ENCODE measurements at regions not wholly inside any gene's neighbourhood (a gene's known extent, or its start where the extent isn't known, plus 50 kb on each side); places are given as distances from the start of the nearest gene placed in this dataset.

GRCh38 chr6:81901551-81901966 is 149.1 kb upstream of the TENT5A start:
- Histone ChIP-seq H3K4me3 (ENCODE audit: low read depth in 1 of 2, low read length in 2 of 2) (no peak overlapping the region), H3K27me3 (ENCODE audit: low read depth, low read length) (no peaks in the 10 kb centered on the region), H3K9me3 (ENCODE audit: control insufficient read depth in 1 of 2, low read length in 2 of 2) (no peaks in the 10 kb centered on the region), H3K27ac (ENCODE audit: low read length) (no peak overlapping the region), H3K4me1 (ENCODE audit: control insufficient read depth in 1 of 2, insufficient read depth in 2 of 2, low read length in 2 of 2) (peaks cover 0 to 10% of the 10 kb centered on the region in 2 donors), H3K36me3 (ENCODE audit: control insufficient read depth in 1 of 2, insufficient read depth in 2 of 2, low read length in 2 of 2) (no peaks in the 10 kb centered on the region)

- H3K4me1 ChIP-seq (ENCODE audit: control insufficient read depth in 1 of 2, insufficient read depth in 2 of 2, low read length in 2 of 2) = peaks cover 0 to 14% of the 10 kb centered on the region in 2 donors
- no peaks in the 10 kb centered on the region for H3K27me3 ChIP-seq (ENCODE audit: low read depth, low read length)
- H3K4me3 ChIP-seq (ENCODE audit: low read depth in 1 of 2, low read length in 2 of 2) = no peak overlapping the region
- H3K36me3 ChIP-seq (ENCODE audit: control insufficient read depth in 1 of 2, insufficient read depth in 2 of 2, low read length in 2 of 2) = no peaks in the 10 kb centered on the region
- no peak overlapping the region for H3K27ac ChIP-seq (ENCODE audit: low read length)
- H3K9me3 ChIP-seq (ENCODE audit: control insufficient read depth in 1 of 2, low read length in 2 of 2) = no peaks in the 10 kb centered on the region
Observed at GRCh38 chr6:81900616-81901015, 148.1 kb upstream of the TENT5A start.

DNA sequence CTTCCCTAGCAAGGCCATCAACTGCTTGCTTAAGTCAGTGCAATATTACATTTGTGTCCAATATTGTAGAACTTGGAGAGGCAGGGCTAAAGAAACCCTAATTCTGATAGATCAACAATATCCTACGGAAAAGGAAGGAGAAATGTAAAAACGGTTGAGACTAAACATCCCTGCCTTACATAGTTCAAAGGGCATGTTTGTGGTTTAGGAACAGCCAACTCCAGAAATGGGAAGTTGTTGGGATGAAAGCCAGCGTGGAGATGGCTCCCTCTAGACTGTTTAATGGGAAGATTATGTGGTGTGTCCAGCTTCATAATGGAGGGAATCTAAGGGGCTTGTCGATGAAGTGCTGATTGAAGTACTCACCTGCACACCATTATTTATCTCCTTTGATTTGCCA is 145.3 kb upstream of the TENT5A start:
- Histone ChIP-seq H3K27ac (ENCODE audit: low read length) (no peak overlapping the region), H3K4me3 (ENCODE audit: low read depth in 1 of 2, low read length in 2 of 2) (no peak overlapping the region), H3K36me3 (ENCODE audit: control insufficient read depth in 1 of 2, insufficient read depth in 2 of 2, low read length in 2 of 2) (no peaks in the 10 kb centered on the region), H3K27me3 (ENCODE audit: low read depth, low read length) (no peaks in the 10 kb centered on the region), H3K4me1 (ENCODE audit: control insufficient read depth in 1 of 2, insufficient read depth in 2 of 2, low read length in 2 of 2) (peaks cover 0 to 14% of the 10 kb centered on the region in 2 donors), H3K9me3 (ENCODE audit: control insufficient read depth in 1 of 2, low read length in 2 of 2) (no peaks in the 10 kb centered on the region)

DNA sequence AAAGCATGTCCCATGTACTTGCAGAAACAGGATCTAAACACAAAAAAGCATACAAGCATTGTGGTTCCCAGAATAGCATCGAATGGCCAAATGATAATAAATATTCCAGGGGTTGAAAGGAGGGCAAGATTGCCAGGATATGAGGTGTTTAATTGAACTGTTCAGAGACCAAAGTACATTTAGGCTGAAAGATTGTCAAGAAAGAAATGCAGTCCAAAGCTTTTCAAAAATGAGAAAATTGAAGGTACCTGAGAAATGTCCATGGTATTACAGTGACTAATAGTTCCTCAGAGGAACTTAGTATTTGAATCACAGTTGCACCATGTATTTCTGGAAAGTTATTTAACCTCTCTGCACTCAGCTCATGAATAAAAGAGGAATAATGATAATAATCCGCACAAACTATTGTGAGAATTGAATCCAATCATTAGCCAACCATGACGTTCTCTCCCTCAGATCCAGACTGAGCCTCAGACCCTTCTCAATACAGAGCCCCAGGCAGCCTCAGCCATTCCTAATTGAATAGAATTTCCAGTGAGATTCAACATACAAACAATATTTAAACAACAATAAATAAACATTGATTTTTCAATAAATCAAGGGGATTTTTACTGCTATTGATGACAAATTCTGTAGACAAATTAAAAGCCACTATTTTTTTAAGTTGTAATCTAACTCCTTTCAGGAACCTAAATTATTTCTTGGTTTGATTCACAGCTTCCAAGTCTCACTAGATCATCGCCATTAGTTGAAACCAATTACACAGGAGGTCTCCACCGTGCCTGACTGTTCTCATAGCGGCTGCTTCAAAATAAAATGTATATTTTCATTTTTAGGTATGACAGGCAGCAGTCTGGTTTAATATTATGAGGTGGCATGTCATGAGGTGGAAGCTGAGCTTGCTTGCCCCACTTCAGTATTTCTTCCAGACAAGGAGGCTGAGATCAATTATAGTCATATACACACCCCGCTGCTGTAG is 144.3 kb upstream of the TENT5A start:
- peaks cover 0 to 14% of the 10 kb centered on the region in 2 donors for H3K4me1 ChIP-seq (ENCODE audit: control insufficient read depth in 1 of 2, insufficient read depth in 2 of 2, low read length in 2 of 2)
- no peaks in the 10 kb centered on the region for H3K27me3 ChIP-seq (ENCODE audit: low read depth, low read length)
- no peak overlapping the region for H3K27ac ChIP-seq (ENCODE audit: low read length)
- H3K4me3 ChIP-seq (ENCODE audit: low read depth in 1 of 2, low read length in 2 of 2) = no peak overlapping the region
- no peaks in the 10 kb centered on the region for H3K9me3 ChIP-seq (ENCODE audit: control insufficient read depth in 1 of 2, low read length in 2 of 2)
- no peaks in the 10 kb centered on the region for H3K36me3 ChIP-seq (ENCODE audit: control insufficient read depth in 1 of 2, insufficient read depth in 2 of 2, low read length in 2 of 2)

DNA sequence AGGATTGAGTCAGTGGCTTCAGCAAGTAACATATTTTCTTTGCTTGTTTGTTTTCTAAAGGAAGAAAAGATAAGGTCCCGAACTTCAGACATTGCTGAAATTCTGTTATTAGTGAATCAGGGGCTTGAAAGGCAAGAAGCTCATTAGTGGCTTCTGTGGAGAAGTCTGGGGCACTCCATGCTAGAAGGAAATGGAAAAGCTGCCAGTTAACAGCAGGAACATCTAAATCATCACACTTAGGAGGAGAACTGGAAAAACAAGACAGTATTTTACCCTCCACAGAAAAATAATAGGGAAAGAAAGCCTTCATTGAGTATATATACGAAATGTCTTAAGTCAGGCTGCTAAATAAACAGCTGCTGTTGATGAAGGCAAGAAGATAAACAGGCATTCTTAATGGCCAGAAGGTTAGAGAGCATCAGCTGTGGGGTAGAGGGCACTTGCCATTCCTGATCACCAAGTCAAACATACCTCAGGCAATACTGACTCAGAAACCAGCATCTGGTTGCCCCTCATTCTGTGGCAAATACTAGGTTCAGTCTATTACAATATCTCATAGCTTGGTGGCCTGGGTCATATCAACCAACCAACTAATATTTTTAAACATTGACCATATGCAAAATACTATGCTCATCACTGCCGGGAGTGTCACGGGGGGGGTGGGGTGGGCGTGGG is 143.2 kb upstream of the TENT5A start:
- Histone ChIP-seq H3K36me3 (ENCODE audit: control insufficient read depth in 1 of 2, insufficient read depth in 2 of 2, low read length in 2 of 2) (no peaks in the 10 kb centered on the region), H3K4me1 (ENCODE audit: control insufficient read depth in 1 of 2, insufficient read depth in 2 of 2, low read length in 2 of 2) (peaks cover 0 to 5% of the 10 kb centered on the region in 2 donors), H3K27ac (ENCODE audit: low read length) (peak overlapping the region; percentile 8), H3K9me3 (ENCODE audit: control insufficient read depth in 1 of 2, low read length in 2 of 2) (no peaks in the 10 kb centered on the region), H3K4me3 (ENCODE audit: low read depth in 1 of 2, low read length in 2 of 2) (no peak overlapping the region), H3K27me3 (ENCODE audit: low read depth, low read length) (no peaks in the 10 kb centered on the region)

- H3K4me1 ChIP-seq (ENCODE audit: control insufficient read depth in 1 of 2, insufficient read depth in 2 of 2, low read length in 2 of 2) = peaks cover 0 to 5% of the 10 kb centered on the region in 2 donors
- H3K9me3 ChIP-seq (ENCODE audit: control insufficient read depth in 1 of 2, low read length in 2 of 2) = no peaks in the 10 kb centered on the region
- no peaks in the 10 kb centered on the region for H3K27me3 ChIP-seq (ENCODE audit: low read depth, low read length)
- H3K36me3 ChIP-seq (ENCODE audit: control insufficient read depth in 1 of 2, insufficient read depth in 2 of 2, low read length in 2 of 2) = no peaks in the 10 kb centered on the region
- no peak overlapping the region for H3K27ac ChIP-seq (ENCODE audit: low read length)
- H3K4me3 ChIP-seq (ENCODE audit: low read depth in 1 of 2, low read length in 2 of 2) = no peak overlapping the region
Observed at GRCh38 chr6:81894788-81895271, 142.3 kb upstream of the TENT5A start.

DNA sequence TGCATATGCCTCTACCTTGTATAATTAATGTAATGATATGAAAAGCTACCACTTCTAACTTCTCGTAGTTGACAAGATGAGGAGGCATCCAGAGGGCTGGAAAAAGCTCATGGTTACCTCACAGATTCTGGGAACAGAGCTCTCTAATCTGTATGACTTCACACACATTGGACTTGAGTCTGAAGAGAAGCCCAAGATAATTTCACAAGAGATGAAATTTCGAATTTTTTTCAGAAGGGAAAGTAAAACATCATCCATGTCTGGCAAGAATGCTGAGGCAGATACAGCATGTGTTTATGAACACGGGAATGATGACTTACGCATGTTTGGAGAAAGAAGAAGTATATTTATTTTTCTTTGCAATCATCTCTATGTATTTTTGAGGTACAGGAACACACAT is 141.8 kb upstream of the TENT5A start:
- Histone ChIP-seq H3K27me3 (ENCODE audit: low read depth, low read length) (no peaks in the 10 kb centered on the region), H3K9me3 (ENCODE audit: control insufficient read depth in 1 of 2, low read length in 2 of 2) (no peaks in the 10 kb centered on the region), H3K36me3 (ENCODE audit: control insufficient read depth in 1 of 2, insufficient read depth in 2 of 2, low read length in 2 of 2) (no peaks in the 10 kb centered on the region), H3K4me1 (ENCODE audit: control insufficient read depth in 1 of 2, insufficient read depth in 2 of 2, low read length in 2 of 2) (peaks cover 0 to 5% of the 10 kb centered on the region in 2 donors), H3K27ac (ENCODE audit: low read length) (no peak overlapping the region), H3K4me3 (ENCODE audit: low read depth in 1 of 2, low read length in 2 of 2) (no peak overlapping the region)

- no peaks in the 10 kb centered on the region for H3K36me3 ChIP-seq (ENCODE audit: control insufficient read depth in 1 of 2, insufficient read depth in 2 of 2, low read length in 2 of 2)
- H3K27me3 ChIP-seq (ENCODE audit: low read depth, low read length) = no peaks in the 10 kb centered on the region
- H3K9me3 ChIP-seq (ENCODE audit: control insufficient read depth in 1 of 2, low read length in 2 of 2) = no peaks in the 10 kb centered on the region
- no peak overlapping the region for H3K27ac ChIP-seq (ENCODE audit: low read length)
- peaks cover 0 to 5% of the 10 kb centered on the region in 2 donors for H3K4me1 ChIP-seq (ENCODE audit: control insufficient read depth in 1 of 2, insufficient read depth in 2 of 2, low read length in 2 of 2)
- no peak overlapping the region for H3K4me3 ChIP-seq (ENCODE audit: low read depth in 1 of 2, low read length in 2 of 2)
Observed at GRCh38 chr6:81892891-81893290, 140.4 kb upstream of the TENT5A start.

DNA sequence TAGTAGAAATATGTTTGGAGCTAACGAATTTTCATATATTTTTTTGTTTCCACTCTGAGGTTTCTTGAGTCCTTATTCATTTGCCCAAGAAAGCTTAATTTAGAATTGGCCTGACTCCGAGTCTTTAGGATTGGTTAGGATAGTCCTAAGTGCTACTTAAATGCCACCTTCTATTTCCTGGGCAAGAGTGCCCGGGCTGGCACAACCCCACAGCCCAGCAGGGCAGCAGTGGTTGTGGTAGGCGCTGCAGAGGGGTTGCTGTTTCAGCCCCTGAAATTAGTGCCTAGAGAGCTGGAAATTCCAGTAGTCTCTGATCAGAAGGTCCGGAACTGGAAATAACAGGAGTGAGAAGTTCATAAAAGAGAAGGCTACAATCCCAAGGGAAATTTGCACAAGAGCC is 139.4 kb upstream of the TENT5A start:
- Histone ChIP-seq H3K27ac (ENCODE audit: low read length) (no peak overlapping the region), H3K9me3 (ENCODE audit: control insufficient read depth in 1 of 2, low read length in 2 of 2) (no peaks in the 10 kb centered on the region), H3K4me1 (ENCODE audit: control insufficient read depth in 1 of 2, insufficient read depth in 2 of 2, low read length in 2 of 2) (peaks cover 0 to 5% of the 10 kb centered on the region in 2 donors), H3K4me3 (ENCODE audit: low read depth in 1 of 2, low read length in 2 of 2) (no peak overlapping the region), H3K27me3 (ENCODE audit: low read depth, low read length) (no peaks in the 10 kb centered on the region), H3K36me3 (ENCODE audit: control insufficient read depth in 1 of 2, insufficient read depth in 2 of 2, low read length in 2 of 2) (no peaks in the 10 kb centered on the region)

DNA sequence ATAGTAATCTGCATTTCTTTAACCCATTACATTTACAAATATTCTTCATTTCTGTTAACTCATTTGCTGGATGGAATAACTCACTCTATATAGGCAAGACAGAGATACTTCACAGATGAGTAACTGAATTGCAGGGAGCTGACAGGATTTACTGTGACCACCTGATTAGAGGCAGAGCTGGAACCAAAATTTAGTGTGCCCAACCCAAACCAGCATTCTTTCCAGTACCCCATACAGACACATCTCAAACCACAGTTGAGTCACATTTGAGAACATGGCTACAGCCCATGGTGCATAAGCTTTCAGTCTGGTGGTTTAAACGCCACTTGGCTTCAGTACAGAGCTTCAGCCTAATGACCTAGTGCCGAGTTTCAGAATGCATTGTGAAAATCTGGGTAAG is 138.4 kb upstream of the TENT5A start:
- Histone ChIP-seq H3K27me3 (ENCODE audit: low read depth, low read length) (no peaks in the 10 kb centered on the region), H3K27ac (ENCODE audit: low read length) (no peak overlapping the region), H3K4me3 (ENCODE audit: low read depth in 1 of 2, low read length in 2 of 2) (no peak overlapping the region), H3K9me3 (ENCODE audit: control insufficient read depth in 1 of 2, low read length in 2 of 2) (no peaks in the 10 kb centered on the region), H3K4me1 (ENCODE audit: control insufficient read depth in 1 of 2, insufficient read depth in 2 of 2, low read length in 2 of 2) (no peaks in the 10 kb centered on the region), H3K36me3 (ENCODE audit: control insufficient read depth in 1 of 2, insufficient read depth in 2 of 2, low read length in 2 of 2) (no peaks in the 10 kb centered on the region)

DNA sequence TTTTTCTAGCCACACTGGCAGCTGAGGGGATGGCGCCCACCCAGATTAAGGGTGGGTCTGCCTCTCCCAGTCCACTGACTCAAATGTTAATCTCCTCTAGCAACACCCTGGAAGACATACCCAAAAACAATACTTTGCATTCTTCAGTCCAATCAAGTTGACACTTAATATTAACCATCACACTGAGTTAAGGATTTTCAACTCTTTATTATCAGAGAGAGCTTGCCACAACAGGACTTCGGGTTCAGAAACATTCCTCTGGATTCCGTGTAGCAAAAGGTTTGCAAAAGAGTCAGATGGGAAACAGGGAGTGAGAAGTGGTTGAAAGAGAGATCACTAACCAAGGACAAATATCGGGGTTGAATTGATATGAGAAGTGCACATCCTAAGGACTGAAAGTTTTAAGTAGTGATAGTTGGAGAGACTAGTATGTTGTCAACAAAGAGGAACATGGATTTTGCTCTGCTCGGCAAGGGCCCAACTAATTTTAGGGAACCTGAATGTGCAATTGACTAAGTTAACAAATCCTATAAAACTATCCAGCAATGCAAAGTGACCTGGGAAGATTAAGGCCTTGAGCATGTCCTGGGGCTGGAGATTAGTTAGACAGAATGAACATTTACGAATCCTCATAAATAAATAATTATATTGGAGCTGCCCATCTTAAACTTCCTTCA is 137.0 kb upstream of the TENT5A start:
- no peaks in the 10 kb centered on the region for H3K27me3 ChIP-seq (ENCODE audit: low read depth, low read length)
- H3K36me3 ChIP-seq (ENCODE audit: control insufficient read depth in 1 of 2, insufficient read depth in 2 of 2, low read length in 2 of 2) = no peaks in the 10 kb centered on the region
- no peak overlapping the region for H3K27ac ChIP-seq (ENCODE audit: low read length)
- no peak overlapping the region for H3K4me3 ChIP-seq (ENCODE audit: low read depth in 1 of 2, low read length in 2 of 2)
- H3K4me1 ChIP-seq (ENCODE audit: control insufficient read depth in 1 of 2, insufficient read depth in 2 of 2, low read length in 2 of 2) = no peaks in the 10 kb centered on the region
- no peaks in the 10 kb centered on the region for H3K9me3 ChIP-seq (ENCODE audit: control insufficient read depth in 1 of 2, low read length in 2 of 2)
